Calu3 (cell line): ENCODE measurements at regions not wholly inside any gene's neighbourhood (a gene's known extent, or its start where the extent isn't known, plus 50 kb on each side); places are given as distances from the start of the nearest gene placed in this dataset.

Source experiments
- BruUV-seq: library from RNA; stranded (reverse); fragments of 400-500 nt; replicated peaks from 2 replicates; lab custom pipeline; 2021; lab: Mats Ljungman, UMichigan
- CTCF ChIA-PET: fragments of 300-600 bp; sonication (Branson Sonifier 250); formaldehyde crosslinking; loops from one replicate; lab custom pipeline; 2022; ENCODE audit warnings: antibody characterized with exemption; lab: Charles Lee
- DNase-seq: peaks from one replicate; pipeline ENCODE4 v3.0.0; 2022
- H3K27ac Mint-ChIP-seq: one replicate; pipeline ENCODE4 v1.8.0; 2022; ENCODE audit warnings: mixed read lengths; ENCODE audit not compliant: unreplicated experiment
- H3K27me3 Mint-ChIP-seq: one replicate; pipeline ENCODE4 v1.8.0; 2022; ENCODE audit warnings: mixed read lengths; ENCODE audit not compliant: unreplicated experiment
- H3K36me3 Mint-ChIP-seq: one replicate; pipeline ENCODE4 v1.8.0; 2022; ENCODE audit warnings: mild to moderate bottlenecking, moderate library complexity, mixed read lengths; ENCODE audit not compliant: insufficient read depth, unreplicated experiment
- H3K4me1 Mint-ChIP-seq: one replicate; pipeline ENCODE4 v1.8.0; 2022; ENCODE audit warnings: mild to moderate bottlenecking, low read depth, mixed read lengths; ENCODE audit not compliant: unreplicated experiment
- H3K4me3 Mint-ChIP-seq: one replicate; pipeline ENCODE4 v1.8.0; 2022; ENCODE audit warnings: mild to moderate bottlenecking, low read depth, moderate library complexity, mixed read lengths; ENCODE audit not compliant: unreplicated experiment
- H3K9me3 Mint-ChIP-seq: one replicate; pipeline ENCODE4 v1.8.0; 2022; ENCODE audit warnings: low read depth, mixed read lengths; ENCODE audit not compliant: unreplicated experiment
- CTCF ChIP-seq: fragments of 200-600 bp; IDR thresholded peaks from one replicate; pipeline ENCODE4 v1.8.0; 2022; ENCODE audit warnings: antibody characterized with exemption; ENCODE audit not compliant: unreplicated experiment
- intact Hi-C: fragments of 100-400 bp; cut with micrococcal nuclease; formaldehyde crosslinking; loops from one replicate; pipeline ENCODE4 v1.10.0; 2022; ENCODE audit not compliant: unreplicated experiment

- no peaks in the 10 kb centered on the region for H3K27me3 Mint-ChIP-seq
- intact Hi-C loops = no loop called here
- no peak for TF ChIP-seq CTCF
- no peaks in the 10 kb centered on the region for H3K36me3 Mint-ChIP-seq
- no peak overlapping the region for H3K4me3 Mint-ChIP-seq
- H3K27ac Mint-ChIP-seq = no peak overlapping the region
- H3K9me3 Mint-ChIP-seq = no peaks in the 10 kb centered on the region
- no peaks in the 10 kb centered on the region for H3K4me1 Mint-ChIP-seq
- no TSS peak for BruUV-seq
- CTCF ChIA-PET = no interaction called here
- no peak for DNase-seq
Measured at GRCh38 chr10:94268652-94269051, 94.1 kb downstream of the NOC3L start.

DNA sequence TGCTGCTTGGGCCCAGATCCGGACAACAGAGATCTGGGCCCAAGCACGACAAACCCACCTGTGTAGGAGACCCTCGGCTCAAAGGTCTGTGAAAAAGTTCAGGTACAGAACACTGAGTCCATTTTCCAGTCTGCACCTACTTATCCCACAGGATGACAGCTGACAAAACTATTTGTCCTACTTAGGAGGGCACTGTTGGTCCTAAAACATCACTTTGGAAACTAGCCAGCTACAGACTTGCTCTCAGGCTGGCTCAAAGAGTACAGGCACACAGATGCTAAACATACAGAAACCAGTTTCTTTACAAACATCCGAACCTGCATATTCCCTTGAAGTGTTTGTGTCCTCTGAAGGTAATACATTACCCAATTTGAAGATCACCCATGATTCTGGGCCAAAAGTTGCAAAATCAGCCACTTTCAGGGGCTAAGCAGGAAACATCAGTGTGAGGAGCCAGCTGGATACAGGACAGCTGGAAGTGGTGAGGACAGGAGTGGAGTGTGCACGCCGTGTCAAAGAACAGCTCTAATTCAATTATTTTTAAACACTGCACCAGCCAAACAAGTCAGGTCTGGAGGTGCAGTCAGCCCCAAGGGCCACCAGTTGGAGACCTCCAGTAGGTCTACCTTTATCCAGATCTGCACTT is 88.5 kb downstream of the NOC3L start:
- H3K9me3 Mint-ChIP-seq = no peaks in the 10 kb centered on the region

GRCh38 chr10:94276140-94276539 is 86.6 kb downstream of the NOC3L start:
- Mint-ChIP-seq H3K4me3 (no peak overlapping the region), H3K9me3 (no peaks in the 10 kb centered on the region), H3K27me3 (no peaks in the 10 kb centered on the region), H3K27ac (no peak overlapping the region), H3K36me3 (no peaks in the 10 kb centered on the region), H3K4me1 (no peaks in the 10 kb centered on the region)
- CTCF ChIA-PET = no interaction called here
- intact Hi-C loops = no loop called here
- no peak for DNase-seq
- TF ChIP-seq CTCF = no peak
- BruUV-seq = no TSS peak

More for the DNA sequence above, 88.5 kb downstream of the NOC3L start:
- CTCF ChIA-PET = no interaction called here
- H3K27ac Mint-ChIP-seq = no peak overlapping the region
- H3K4me1 Mint-ChIP-seq = no peaks in the 10 kb centered on the region
- H3K36me3 Mint-ChIP-seq = no peaks in the 10 kb centered on the region
- intact Hi-C loops = no loop called here
- H3K27me3 Mint-ChIP-seq = no peaks in the 10 kb centered on the region
- no peak for TF ChIP-seq CTCF
- BruUV-seq = no TSS peak
- DNase-seq = no peak
- H3K4me3 Mint-ChIP-seq = no peak overlapping the region

DNA sequence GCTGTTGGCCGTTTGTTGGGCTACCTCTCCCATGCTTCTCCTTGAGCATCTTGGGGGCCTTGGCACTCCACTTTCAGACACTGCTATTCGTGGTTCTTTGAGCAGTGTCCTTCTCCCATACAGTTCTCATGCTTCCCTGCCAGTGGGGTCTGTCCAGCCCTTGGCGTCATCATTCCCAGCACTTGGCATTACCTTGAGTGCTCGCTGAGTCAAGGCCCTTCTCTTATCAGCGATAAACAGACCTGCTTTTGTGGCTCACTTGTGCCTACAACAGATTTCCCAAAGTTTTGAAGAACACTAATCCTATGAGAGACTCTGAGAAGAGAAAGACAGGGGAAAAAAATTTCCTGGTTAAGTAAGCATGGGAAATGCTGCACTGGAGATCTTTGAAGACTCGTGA is 85.3 kb downstream of the NOC3L start:
- no TSS peak for BruUV-seq
- intact Hi-C loops = no loop called here
- no peaks in the 10 kb centered on the region for H3K36me3 Mint-ChIP-seq
- H3K4me1 Mint-ChIP-seq = no peaks in the 10 kb centered on the region
- TF ChIP-seq CTCF = no peak
- no peaks in the 10 kb centered on the region for H3K27me3 Mint-ChIP-seq
- H3K9me3 Mint-ChIP-seq = no peaks in the 10 kb centered on the region
- DNase-seq = no peak
- H3K27ac Mint-ChIP-seq = no peak overlapping the region
- no peak overlapping the region for H3K4me3 Mint-ChIP-seq
- CTCF ChIA-PET = no interaction called here
